LoVo (cell line): ENCODE measurements at regions not wholly inside any gene's neighbourhood (a gene's known extent, or its start where the extent isn't known, plus 50 kb on each side); places are given as distances from the start of the nearest gene placed in this dataset.
"Not testable (repeated sequence)": the region's sequence is repeated elsewhere in the genome, so short reads cannot be mapped to it uniquely, and the experiment has no call there.

Experiments
- DNase-seq: peaks from one replicate; pipeline ENCODE4 v3.0.0-alpha.2; 2016; ENCODE audit warnings: low spot score

DNA sequence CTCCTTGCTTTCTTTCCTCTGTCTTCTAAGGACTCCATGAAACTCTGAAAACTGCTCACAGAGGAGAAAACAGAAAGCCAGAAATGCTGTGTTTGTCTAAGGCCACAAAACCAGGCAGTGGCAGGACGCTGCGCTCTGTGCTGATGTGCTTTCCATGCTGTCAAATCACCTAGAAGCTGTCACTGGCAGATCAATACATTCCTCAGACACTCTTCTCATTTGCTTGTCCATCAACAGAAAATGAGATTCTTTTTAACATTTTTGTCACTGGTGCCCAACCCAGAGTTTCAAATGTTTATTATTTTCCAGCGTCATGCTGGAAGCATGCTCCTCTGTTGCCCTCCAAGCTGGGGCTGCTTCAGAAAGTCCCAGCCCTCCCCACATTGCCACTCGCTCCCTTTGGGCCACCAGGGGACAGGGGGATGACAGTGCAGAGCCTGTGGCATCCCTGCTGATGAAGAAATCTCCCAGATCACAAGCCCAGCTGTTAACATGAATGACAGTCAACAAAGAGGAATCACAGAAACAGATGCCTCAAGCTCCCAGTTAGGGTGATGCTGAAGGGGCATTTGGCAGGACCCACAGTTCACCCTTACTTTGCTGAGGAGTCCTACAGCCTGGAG, 117.5 kb upstream of the MEIS1 start:
- DNase-seq: no peak

DNA sequence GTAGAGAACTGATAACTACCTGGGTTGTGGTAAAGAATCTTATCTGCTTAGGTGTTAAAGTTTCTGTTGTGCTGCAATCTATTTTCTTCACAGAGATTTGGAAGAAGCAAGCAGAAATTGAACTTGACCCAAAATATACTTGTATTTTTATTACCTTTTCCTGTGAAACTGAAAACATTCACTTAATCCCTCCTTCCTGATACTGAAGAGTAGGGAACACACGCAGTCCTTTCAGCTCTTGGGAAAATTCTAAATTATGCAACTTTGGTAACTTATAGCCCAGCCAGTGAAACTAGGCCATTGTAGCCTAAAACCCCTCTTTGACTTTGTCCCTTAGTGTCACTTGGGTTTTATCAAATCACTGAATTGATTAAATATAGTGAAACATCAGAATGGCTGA, 128.4 kb upstream of the MEIS1 start:
- no peak for DNase-seq

DNA sequence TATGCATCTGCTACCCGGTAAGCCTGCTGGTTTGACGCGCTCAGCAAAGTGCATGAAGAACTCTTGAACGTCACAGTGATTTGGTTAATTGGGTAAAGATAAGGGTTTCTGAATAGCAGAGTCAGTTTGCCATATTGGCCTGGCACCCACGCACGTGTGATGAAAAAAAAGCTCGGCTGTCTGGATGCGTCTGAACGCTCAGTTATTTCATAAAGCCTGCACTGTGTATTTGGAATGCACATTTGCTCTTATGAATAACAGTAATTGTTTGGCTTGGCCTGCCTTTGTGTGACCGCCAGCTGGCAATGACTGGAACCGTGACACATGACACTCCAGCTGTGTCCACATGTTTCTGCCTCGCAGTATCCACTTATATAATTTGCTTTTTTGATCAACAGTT, 129.2 kb upstream of the MEIS1 start:
- no peak for DNase-seq

DNA sequence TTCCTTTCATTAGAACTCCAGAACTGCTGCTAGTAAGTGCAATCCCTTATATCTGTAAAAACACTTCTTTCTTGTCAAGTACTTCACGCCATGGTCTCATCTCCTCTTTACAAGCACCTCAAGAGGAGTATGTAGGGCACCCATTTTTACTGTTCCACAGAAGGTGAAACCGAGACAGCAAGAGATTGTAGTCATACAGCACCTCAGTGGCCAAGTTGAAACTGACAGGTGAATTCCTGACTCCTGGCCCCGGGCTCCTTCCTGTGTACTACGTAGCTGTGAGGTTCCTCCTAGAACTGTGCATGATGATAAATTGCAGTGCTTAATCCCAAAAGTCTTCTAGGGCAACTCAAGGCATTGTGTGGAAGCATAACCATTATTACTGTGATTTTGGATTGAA, 131.5 kb upstream of the MEIS1 start:
- DNase-seq: no peak

DNA sequence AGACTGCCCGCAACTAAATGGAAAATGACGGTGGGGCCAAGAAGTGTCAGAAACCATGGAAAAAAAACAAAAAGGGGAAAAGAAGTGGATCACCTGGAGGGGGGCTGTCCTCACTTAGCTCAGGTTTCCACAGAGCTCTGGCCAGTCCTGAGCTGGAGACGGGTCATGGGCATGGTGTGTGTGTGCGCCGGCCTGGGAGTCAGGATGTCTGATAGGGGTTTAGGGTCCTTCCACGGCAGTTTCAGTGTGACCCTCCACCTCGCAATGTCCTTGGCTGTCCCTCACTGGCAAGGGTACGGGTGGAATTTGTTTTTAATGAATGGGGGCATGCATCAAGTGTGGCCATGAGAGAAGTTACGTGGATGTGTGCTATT, 133.2 kb upstream of the MEIS1 start:
- no peak for DNase-seq

DNA sequence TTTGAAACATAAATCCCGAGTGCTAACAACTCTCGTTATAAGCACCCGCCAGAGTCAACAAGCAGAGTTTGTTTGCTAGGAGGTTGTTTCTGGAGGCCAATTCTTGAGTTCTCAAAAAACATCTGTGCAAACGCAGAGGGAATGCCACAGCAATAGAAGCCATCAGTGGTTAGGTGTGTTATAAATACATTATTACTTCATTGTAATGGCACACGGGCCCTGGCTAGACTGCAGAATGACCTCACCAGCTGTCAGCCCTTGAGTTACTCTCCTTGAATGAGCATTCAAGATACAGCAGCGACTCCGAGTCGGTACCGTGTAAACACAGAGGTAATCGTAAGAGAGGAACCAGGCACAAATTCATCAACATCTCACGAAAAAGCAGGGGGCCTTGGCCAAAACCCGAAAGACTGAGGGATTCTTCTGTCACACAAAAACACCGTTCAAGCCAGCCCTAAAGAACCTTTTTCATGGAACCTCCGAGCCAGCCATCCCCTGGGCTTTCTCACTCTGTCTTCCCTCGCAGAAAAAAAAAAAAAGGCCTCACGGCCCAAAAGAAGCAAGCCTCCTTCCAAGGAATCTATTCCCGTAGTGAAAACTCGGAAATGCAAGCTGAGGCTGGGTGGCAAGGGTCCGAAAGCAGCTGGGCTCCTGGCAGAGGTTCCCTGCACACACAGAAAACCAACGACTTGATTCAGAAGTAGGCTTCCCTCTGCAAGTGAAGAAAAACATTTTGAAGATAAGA, 133.7 kb upstream of the MEIS1 start:
- no peak for DNase-seq

DNA sequence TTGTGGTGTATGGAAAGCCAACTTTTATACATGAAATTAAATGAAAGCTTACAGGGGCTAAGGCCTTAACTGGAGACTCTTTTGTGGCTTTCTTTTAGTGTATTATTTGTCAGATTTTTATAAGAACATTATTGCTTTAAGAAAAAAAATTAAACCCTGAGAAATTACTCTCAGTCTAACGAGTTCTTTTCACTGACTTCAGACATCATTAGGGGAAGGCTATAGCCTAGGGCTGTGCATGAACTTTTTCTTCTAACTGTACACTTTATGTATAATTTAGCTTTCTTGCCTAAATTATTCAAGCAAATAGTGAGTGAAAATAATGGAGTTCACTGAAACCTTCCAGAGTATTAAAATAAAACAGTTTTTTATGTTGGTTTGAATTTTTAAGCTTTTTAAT, 151.1 kb upstream of the MEIS1 start:
- DNase-seq: no peak

DNA sequence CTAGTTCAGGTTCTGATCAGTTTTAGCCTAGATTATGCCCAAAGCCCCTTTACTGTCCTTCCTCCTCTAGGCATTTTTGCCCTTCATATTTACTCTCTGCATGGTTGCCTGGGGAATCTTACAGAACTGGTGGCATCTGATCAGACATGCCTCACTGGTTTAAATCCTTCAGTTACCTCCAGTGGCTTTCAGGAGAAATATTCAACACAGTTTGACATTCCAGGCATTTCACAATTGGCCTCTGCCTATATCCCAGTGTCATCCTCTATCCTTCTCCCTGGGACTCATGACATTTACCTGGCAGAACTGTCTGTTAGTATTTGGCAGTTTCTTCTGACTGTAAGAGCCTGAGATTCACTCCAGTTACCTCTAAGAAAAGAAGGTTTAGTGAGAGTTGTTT, 152.9 kb upstream of the MEIS1 start:
- DNase-seq: no peak

DNA sequence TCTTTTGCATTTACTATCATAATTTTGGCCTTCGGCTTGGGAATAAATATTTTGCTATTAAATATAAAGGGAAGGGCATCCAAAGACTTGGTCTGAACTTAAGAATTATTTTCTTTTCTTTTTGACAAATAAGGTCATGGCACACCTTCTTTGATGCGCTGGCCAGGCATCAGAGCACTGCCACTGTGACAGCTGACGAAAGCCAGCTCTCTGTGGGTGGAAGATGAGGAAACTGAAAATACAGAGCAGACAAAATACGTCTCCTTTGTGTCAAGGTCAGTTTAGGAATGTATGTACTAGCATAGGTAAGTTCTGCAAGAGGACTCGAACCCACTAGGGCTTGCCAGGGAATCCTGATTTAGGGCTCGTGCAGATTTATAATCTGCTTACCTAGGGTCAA, 155.9 kb upstream of the MEIS1 start:
- no peak for DNase-seq

DNA sequence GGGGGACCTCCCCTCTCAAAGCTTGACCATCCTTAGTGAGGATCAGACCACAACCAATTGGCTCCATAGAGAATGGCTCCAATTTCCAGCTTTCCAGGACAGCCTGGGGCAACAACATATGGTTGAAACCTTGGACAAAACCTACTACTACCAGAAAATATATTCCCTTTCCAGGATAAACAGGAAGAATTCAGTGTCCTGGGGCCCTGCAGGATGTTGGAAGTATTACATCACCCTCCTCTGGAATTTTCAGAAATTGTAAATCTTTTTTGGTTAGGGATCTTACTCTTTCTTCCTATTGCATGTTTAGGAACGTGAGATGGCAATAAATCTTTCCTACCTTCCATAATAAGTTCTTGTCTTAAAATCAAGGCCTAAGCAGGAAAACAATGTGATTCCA, 158.9 kb upstream of the MEIS1 start:
- DNase-seq: no peak

DNA sequence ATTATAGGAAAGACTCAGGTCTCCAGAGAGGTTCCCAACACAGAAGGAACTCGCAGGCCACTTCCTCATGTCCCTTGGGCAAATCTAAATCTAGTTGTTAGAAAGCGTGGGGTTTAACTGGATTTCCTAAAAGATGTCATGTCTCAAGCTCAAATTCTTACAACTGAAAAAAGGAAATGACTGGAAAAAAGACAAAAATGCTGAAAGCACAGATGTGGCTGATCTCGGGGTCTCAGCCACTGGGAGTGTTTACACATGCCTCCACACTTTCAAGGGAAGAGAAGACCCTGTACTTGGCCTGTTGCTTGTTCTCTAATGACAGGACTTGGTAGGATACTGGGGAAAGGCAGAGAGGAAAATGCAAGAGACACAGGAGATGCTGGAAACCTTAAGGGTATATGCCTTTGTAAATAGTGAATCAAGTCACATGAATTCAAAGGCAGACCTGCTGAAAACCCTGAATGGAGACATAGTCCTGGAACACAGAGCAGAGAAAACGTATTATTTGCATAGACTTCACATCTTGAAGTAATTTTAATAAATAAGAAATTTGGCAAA, 160.9 kb upstream of the MEIS1 start:
- no peak for DNase-seq

DNA sequence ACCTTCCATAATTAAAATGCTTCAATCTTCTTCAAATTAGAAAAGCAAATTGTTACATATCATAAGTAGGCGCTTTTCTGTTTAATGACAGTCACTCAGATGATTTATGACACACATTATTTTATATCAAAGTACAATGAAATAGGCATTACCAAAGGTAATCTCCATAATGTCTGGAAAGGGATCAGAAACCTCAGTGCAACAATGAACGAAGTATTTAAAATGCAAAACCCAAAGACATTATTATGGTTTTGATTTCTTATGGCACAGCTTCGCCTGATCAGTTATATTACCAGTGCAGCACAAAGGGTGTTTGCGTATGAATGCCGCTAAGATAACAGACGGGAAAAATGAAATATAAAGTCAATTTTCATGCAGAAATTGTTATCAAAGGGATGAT, 162.2 kb upstream of the MEIS1 start:
- no peak for DNase-seq

DNA sequence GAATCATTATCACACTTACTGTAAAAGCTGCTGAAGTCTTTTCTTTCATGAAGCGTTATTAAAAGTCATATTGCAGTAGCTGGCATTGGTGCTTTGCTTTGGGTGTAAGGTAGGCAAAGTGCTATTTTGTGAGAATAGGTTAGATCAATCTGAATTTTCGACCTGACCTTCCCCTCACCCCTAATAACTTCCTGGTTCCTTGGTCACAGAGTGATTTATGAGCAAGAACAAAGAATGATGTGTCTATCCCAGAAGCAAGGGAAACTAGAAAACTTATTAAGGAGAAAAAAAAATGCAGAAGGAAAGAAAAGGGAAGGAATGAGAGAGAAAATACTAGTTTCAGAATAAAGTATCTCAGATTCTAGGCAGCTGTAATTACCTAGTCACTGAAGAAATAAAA, 163.1 kb upstream of the MEIS1 start:
- no peak for DNase-seq

DNA sequence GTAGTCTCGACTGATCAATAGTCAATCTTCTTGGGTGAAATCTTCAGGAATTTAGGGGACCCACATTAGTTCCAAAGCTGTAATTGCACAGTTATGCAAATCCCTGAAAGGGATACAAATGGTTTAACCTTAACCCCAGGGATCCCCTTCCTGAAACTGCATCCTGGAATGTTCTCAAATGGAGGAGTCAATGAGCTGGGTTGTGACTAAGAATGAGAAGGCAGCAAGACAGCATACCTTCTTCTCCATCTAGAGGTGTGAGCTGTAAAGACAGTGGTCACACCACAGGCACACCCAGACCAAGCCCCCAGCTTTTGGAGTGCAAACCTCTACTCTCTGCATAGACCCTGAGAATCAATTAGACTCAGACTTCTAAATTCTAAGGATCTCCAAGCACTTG, 164.7 kb upstream of the MEIS1 start:
- DNase-seq: no peak

DNA sequence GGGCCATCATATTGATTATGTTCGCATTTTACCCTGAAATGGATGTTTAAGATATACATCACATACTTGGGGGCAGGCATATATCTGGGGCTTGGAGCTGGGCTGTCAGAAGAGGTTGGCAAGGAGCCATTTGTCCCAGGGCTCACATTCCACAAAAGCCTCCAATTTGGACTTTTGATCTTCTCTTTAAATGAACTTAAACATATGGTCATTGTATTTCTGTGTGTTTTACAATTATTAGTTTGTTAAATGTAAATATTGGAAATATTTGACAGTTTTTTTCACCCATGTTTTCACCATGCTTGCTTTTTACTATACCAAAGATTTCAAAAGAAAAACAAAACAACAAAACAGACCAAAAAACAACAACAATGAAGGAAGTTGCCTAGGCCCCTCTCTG, 165.8 kb upstream of the MEIS1 start:
- no peak for DNase-seq

DNA sequence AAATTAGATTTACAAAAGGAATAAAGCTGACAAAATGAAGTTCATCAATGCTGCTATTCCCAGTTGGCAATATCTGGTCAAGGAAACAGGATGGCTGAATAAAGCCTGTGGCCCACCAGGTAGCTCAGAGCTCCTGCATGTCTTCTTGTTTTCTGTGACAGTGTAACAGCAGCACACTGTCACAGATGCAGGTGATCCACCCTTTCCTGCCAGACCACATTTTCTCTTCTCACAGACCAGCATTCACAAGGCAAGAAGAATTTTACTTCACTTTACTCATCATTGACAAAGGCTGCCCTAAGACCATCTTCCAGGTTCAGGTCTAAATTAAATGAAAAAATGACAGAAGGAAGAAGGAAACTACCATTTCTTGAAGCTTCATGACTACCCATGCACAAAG, 166.2 kb upstream of the MEIS1 start:
- DNase-seq: no peak

DNA sequence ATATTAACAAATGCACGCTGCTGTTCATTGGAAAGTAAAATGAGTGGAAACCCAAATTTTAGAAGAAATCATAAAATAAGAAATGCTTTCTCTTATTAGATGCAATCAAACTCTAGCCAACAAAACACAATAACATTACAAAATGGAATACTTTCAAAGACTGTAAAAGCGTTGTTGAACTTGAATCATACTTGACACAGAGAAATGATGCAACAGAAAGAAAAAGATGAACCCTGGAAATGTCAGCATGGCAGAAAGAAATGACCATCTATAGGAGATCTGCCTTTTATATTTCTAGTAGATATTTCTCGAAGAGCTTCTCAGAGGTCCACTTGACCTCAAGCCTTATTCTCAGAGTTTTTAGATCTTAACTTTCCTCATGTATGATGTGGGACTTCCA, 170.6 kb upstream of the MEIS1 start:
- DNase-seq: no peak

DNA sequence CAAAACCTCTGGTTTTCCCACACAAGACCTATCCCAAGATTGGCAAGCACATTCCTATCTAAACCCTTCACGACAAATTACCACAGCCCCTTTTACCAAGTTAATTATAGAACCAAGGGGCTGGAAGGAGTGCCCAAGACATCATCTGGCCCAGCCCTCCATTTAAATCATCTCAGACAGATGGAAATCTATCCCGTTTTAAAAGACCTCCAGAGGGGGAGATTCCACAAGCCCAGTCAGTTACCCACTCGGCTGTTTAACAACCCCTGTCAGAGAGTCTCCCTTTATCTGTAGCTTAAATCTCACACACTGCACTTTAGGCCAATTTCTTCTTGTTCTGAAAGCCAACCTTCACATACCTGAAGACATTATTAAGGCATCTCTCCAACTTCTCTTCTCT, 179.1 kb upstream of the MEIS1 start:
- no peak for DNase-seq

DNA sequence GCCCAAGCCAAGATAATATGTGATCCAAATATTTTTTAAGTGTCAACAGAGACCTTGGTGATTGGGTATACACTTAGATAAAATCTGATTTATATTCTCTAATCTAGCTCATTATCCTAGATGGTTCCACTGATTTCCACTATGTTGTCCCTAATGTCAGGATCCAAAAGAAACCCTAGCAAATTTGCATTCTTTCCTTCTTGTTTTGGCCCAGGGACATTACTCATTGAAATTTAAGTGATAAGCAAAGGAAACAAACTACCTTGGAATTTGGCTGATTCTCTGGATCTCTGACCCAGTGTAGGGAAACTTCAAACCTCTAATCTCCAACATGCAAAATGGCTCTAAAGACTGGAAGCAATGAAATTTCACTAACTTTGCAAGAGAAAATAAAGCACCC, 179.8 kb upstream of the MEIS1 start:
- DNase-seq: no peak

DNA sequence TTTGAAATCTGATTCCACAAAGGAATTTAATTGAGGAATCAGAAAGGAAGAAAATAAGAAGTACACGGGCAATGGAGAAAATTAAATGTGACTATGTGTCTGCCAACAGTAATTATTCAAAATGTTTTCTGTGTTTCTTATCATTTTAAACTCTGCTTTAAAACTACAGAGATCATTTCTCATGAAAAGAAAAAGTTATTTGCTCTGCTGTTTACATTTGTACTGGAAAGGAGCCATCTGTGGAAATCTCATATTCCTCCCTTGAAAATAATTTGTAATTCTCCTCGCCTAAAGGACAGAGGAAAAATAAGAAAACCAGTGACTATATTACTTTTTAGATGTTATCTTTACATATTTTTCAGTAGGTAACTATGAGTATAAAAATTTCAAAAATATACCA, 181.9 kb upstream of the MEIS1 start:
- DNase-seq: no peak

DNA sequence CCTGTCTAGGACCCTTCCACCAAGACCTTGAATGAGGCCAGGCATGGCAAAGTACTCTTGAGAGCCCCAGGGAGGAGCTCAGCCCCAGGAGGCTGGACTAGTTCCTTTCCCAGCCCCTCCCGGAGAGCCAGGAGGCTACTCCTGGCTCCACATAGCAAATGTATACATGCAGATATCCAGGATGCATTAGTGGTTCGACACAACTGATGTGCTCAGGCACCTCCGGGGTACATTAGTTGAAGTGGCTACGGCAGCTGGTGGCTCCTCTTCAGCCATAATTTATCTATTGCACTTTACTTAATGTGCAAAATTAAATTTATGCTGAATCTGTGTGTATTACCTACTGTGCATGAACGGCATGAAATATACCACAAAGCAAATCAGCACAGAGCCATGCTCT, 182.8 kb upstream of the MEIS1 start:
- no peak for DNase-seq

DNA sequence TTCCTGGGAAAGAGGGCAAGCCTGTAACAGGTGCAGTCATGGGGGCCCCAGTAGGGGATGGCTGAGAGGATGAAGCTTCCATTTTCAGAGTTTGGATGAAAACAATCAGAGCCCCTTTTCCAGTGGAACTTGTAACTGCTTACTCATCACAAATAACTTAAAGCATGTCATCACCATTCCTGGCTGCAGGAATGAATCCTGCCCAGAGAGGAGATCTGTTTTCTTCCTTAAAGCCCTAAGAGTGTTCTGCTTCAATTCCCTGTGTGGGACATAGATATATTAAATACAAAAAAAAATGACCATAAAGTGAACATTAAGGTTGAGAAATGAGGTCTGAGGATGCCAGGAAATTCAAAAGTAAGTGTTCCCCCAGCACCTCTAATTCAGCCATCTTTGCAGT, 183.4 kb upstream of the MEIS1 start:
- no peak for DNase-seq

DNA sequence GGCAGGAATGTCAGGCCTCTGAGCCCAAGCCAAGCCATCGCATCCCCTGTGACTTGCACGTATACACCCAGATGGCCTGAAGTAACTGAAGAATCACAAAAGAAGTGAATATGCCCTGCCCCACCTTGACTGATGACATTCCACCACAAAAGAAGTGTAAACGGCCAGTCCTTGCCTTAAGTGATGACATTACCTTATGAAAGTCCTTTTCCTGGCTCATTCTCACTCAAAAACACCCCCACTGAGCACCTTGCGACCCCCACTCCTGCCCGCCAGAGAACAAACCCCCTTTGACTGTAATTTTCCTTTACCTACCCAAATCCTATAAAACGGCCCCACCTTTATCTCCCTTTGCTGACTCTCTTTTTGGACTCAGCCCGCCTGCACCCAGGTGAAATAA, 185.8 kb upstream of the MEIS1 start:
- not testable (repeated sequence) for DNase-seq

DNA sequence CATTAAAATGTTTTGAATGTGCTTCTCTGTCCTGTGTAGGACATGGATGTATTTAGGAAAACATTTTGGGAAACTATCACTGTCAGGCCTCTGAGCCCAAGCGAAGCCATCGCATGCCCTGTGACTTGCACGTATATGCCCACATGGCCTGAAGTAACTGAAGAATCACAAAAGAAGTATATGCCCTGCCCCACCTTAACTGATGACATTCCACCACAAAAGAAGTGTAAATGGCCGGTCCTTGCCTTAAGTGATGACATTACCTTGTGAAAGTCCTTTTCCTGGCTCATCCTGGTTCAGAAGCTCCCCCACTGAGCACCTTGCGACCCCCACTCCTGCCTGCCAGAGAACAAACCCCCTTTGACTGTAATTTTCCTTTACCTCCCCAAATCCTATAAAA, 191.1 kb upstream of the MEIS1 start:
- not testable (repeated sequence) for DNase-seq
